Smooth muscle cell (in vitro differentiated cells): ENCODE measurements at regions not wholly inside any gene's neighbourhood (a gene's known extent, or its start where the extent isn't known, plus 50 kb on each side); places are given as distances from the start of the nearest gene placed in this dataset.

Source experiments
- DNase-seq: peaks from one replicate; lab custom pipeline; 2025; ENCODE audit not compliant: unreplicated experiment; lab: John Stamatoyannopoulos, UW
- H2AFZ ChIP-seq: fragments of 200-600 bp; sonication (generic); 2 replicates; pipeline ENCODE4 v1.6.0; 2016; ENCODE audit warnings: antibody characterized with exemption, low read depth, mild to moderate bottlenecking
- H3F3A ChIP-seq: fragments of 200-600 bp; sonication (generic); 2 replicates; pipeline ENCODE4 v1.6.0; 2017; ENCODE audit warnings: antibody characterized with exemption, low read depth
- H3K27ac ChIP-seq: fragments of 200-600 bp; sonication (generic); 2 replicates; pipeline ENCODE4 v1.5.1; 2016; ENCODE audit warnings: low read depth, mild to moderate bottlenecking
- H3K27me3 ChIP-seq: fragments of 200-600 bp; sonication (generic); 2 replicates; pipeline ENCODE4 v1.6.1; 2016; ENCODE audit warnings: low read depth, mild to moderate bottlenecking
- H3K36me3 ChIP-seq: fragments of 200-600 bp; sonication (generic); 2 replicates; pipeline ENCODE4 v1.5.1; 2016; ENCODE audit warnings: low read depth
- H3K4me1 ChIP-seq: fragments of 200-600 bp; sonication (generic); 2 replicates; pipeline ENCODE4 v1.5.1; 2016; ENCODE audit warnings: low read depth
- H3K4me2 ChIP-seq: fragments of 200-600 bp; sonication (generic); 2 replicates; pipeline ENCODE4 v1.6.0; 2016; ENCODE audit warnings: mild to moderate bottlenecking
- H3K4me3 ChIP-seq: fragments of 200-600 bp; sonication (generic); 2 replicates; pipeline ENCODE4 v1.5.1; 2016; ENCODE audit warnings: mild to moderate bottlenecking
- H3K79me2 ChIP-seq: fragments of 200-600 bp; sonication (generic); 2 replicates; pipeline ENCODE4 v1.6.0; 2016; ENCODE audit warnings: low read depth, mild to moderate bottlenecking
- H3K9ac ChIP-seq: fragments of 200-600 bp; sonication (generic); 2 replicates; pipeline ENCODE4 v1.6.0; 2016; ENCODE audit warnings: low read depth
- H3K9me3 ChIP-seq: fragments of 200-600 bp; sonication (generic); replicated peaks from 2 replicates; pipeline ENCODE4 v1.5.1; 2016; ENCODE audit warnings: low read depth
- H4K20me1 ChIP-seq: fragments of 200-600 bp; sonication (generic); 2 replicates; pipeline ENCODE4 v1.6.0; 2016; ENCODE audit warnings: low read depth
- CTCF ChIP-seq: fragments of 200-600 bp; sonication (generic); IDR thresholded peaks from 2 replicates; pipeline ENCODE4 v1.5.1; 2017; ENCODE audit warnings: borderline replicate concordance, mild to moderate bottlenecking, antibody characterized with exemption; ENCODE audit not compliant: insufficient read depth, poor library complexity, severe bottlenecking
- WGBS: methylation state at CpG from one replicate; pipeline ENCODE4 v1.1.7; 2016; ENCODE audit warnings: low lambda C conversion rate; 5-methylcytosine and 5-hydroxymethylcytosine counted together

GRCh38 chr1:70805641-70806040 lies 242.0 kb downstream of the PTGER3 start:
- Histone ChIP-seq H3F3A (no peaks in the 10 kb centered on the region), H3K4me3 (no peak overlapping the region), H3K79me2 (no peaks in the 10 kb centered on the region), H4K20me1 (no peaks in the 10 kb centered on the region), H3K27me3 (no peaks in the 10 kb centered on the region), H3K9me3 (no peaks in the 10 kb centered on the region), H3K4me2 (no peak overlapping the region), H3K36me3 (no peaks in the 10 kb centered on the region), H2AFZ (no peak overlapping the region), H3K9ac (no peak overlapping the region), H3K4me1 (no peaks in the 10 kb centered on the region), H3K27ac (no peak overlapping the region)
- 84% methylated on average over 6 of the region's 6 CpGs for WGBS
- DNase-seq = no peak
- TF ChIP-seq CTCF = no peak

- Histone ChIP-seq H4K20me1 (no peaks in the 10 kb centered on the region), H2AFZ (no peak overlapping the region), H3K9ac (no peak overlapping the region), H3F3A (no peaks in the 10 kb centered on the region), H3K27me3 (no peaks in the 10 kb centered on the region), H3K79me2 (no peaks in the 10 kb centered on the region), H3K36me3 (no peaks in the 10 kb centered on the region), H3K4me2 (no peak overlapping the region), H3K9me3 (no peaks in the 10 kb centered on the region), H3K4me3 (no peak overlapping the region), H3K27ac (no peak overlapping the region), H3K4me1 (no peaks in the 10 kb centered on the region)
- 88% methylated on average over 3 of the region's 3 CpGs for WGBS
- TF ChIP-seq CTCF = no peak
- no peak for DNase-seq
Measured at GRCh38 chr1:70807088-70807664, 240.4 kb downstream of the PTGER3 start.

GRCh38 chr1:70809069-70809468 lies 238.5 kb downstream of the PTGER3 start:
- DNase-seq = no peak
- no peaks in the 10 kb centered on the region for H4K20me1 ChIP-seq

More at GRCh38 chr1:70809069-70809468, 238.5 kb downstream of the PTGER3 start:
- no peak overlapping the region for H2AFZ ChIP-seq
- H3K4me1 ChIP-seq = no peaks in the 10 kb centered on the region
- WGBS = 93% methylated on average over 2 of the region's 2 CpGs
- no peak overlapping the region for H3K9ac ChIP-seq
- no peak overlapping the region for H3K4me2 ChIP-seq
- H3K9me3 ChIP-seq = no peaks in the 10 kb centered on the region
- H3K36me3 ChIP-seq = no peaks in the 10 kb centered on the region
- H3F3A ChIP-seq = no peaks in the 10 kb centered on the region
- TF ChIP-seq CTCF = no peak
- no peaks in the 10 kb centered on the region for H3K27me3 ChIP-seq
- no peaks in the 10 kb centered on the region for H3K79me2 ChIP-seq
- H3K27ac ChIP-seq = no peak overlapping the region
- H3K4me3 ChIP-seq = no peak overlapping the region
